CD14-positive monocyte (primary cell): ENCODE measurements at regions not wholly inside any gene's neighbourhood (a gene's known extent, or its start where the extent isn't known, plus 50 kb on each side); places are given as distances from the start of the nearest gene placed in this dataset.

ENCODE experiments used
- DNase-seq, 3 donors: peaks; one replicate each; pipeline ENCODE4 v3.0.0-alpha.2; 2011 to 2022
- H2AFZ ChIP-seq: 2 replicates; pipeline ENCODE4 v1.6.0; 2012; ENCODE audit warnings: mild to moderate bottlenecking, low read depth, low read length, inconsistent platforms; ENCODE audit not compliant: insufficient read depth, poor library complexity, severe bottlenecking
- H3K27ac ChIP-seq, 2 donors: 1 replicate in 1 of 2; 2 replicates in 1 of 2; pipeline ENCODE4 v1.5.1; 2012 to 2013; ENCODE audit warnings: low read length in 2 of 2, control low read depth in 1 of 2, inconsistent platforms in 1 of 2, low read depth in 1 of 2, mild to moderate bottlenecking in 1 of 2
- H3K27me3 ChIP-seq, 2 donors: one replicate each; pipeline versions ENCODE4 v1.6.0 to v1.6.1; 2011 to 2013; ENCODE audit warnings: low read length in 2 of 2; ENCODE audit not compliant: control insufficient read depth in 2 of 2, insufficient read depth in 2 of 2
- H3K36me3 ChIP-seq, 2 donors: replicated peaks in 1 of 2; 1 replicate in 1 of 2; 2 replicates in 1 of 2; pipeline versions ENCODE4 v1.5.1 to v1.6.1; 2012 to 2013; ENCODE audit warnings: low read length in 2 of 2, control low read depth in 1 of 2, inconsistent platforms in 1 of 2, mild to moderate bottlenecking in 1 of 2; ENCODE audit not compliant: insufficient read depth in 2 of 2, control insufficient read depth in 1 of 2
- H3K4me1 ChIP-seq, 2 donors: 1 replicate in 1 of 2; 2 replicates in 1 of 2; pipeline versions ENCODE4 v1.5.1 to v1.6.1; 2012 to 2013; ENCODE audit warnings: low read length in 2 of 2, control low read depth in 1 of 2, inconsistent platforms in 1 of 2, mild to moderate bottlenecking in 1 of 2, moderate library complexity in 1 of 2; ENCODE audit not compliant: insufficient read depth in 2 of 2, control insufficient read depth in 1 of 2
- H3K4me2 ChIP-seq: replicated peaks from 2 replicates; pipeline ENCODE3; 2012; ENCODE audit warnings: low read length, moderate library complexity, mild to moderate bottlenecking; ENCODE audit not compliant: poor library complexity, severe bottlenecking; ENCODE audit errors: extremely low read depth
- H3K4me3 ChIP-seq, 3 experiments: fragments of 200-600 bp in 1 of 3; sonication (generic) in 1 of 3; replicated peaks in 1 of 3; 1 replicate in 2 of 3; 2 replicates in 1 of 3; pipeline ENCODE4 v1.5.1; 2011 to 2013; ENCODE audit warnings: low read length in 3 of 3, mild to moderate bottlenecking in 3 of 3, control low read depth in 2 of 3, low read depth in 2 of 3, inconsistent platforms in 1 of 3, moderate library complexity in 1 of 3
- H3K79me2 ChIP-seq: 2 replicates; pipeline ENCODE4 v1.6.0; 2012; ENCODE audit warnings: mild to moderate bottlenecking, control low read depth, inconsistent platforms, low read length, moderate library complexity; ENCODE audit not compliant: insufficient read depth
- H3K9ac ChIP-seq: 2 replicates; pipeline ENCODE4 v1.6.0; 2017; ENCODE audit warnings: low read length, mild to moderate bottlenecking; ENCODE audit not compliant: insufficient read depth, poor library complexity, severe bottlenecking
- H3K9me3 ChIP-seq, 2 donors: replicated peaks in 1 of 2; 1 replicate in 1 of 2; 2 replicates in 1 of 2; pipeline versions ENCODE4 v1.5.1 to v1.6.1; 2012 to 2013; ENCODE audit warnings: low read length in 2 of 2, control low read depth in 1 of 2; ENCODE audit not compliant: control insufficient read depth in 1 of 2, insufficient read depth in 1 of 2
- H4K20me1 ChIP-seq: 2 replicates; pipeline ENCODE4 v1.6.0; 2012; ENCODE audit warnings: mild to moderate bottlenecking, low read length, control low read depth, moderate library complexity; ENCODE audit not compliant: insufficient read depth
- H3K27ac Mint-ChIP-seq, 7 donors: one replicate each; pipeline ENCODE4 v1.8.0; 2020; ENCODE audit warnings: mild to moderate bottlenecking in 7 of 7, mixed read lengths in 7 of 7, moderate library complexity in 6 of 7, inconsistent platforms in 2 of 7
- H3K27me3 Mint-ChIP-seq, 3 donors: one replicate each; pipeline ENCODE4 v1.8.0; 2021 to 2022; ENCODE audit warnings: low read depth in 3 of 3, mild to moderate bottlenecking in 3 of 3, mixed read lengths in 3 of 3, moderate library complexity in 3 of 3, inconsistent platforms in 1 of 3
- H3K36me3 Mint-ChIP-seq, 2 donors: one replicate each; pipeline ENCODE4 v1.8.0; 2020; ENCODE audit warnings: mixed read lengths in 2 of 2, inconsistent platforms in 1 of 2, mild to moderate bottlenecking in 1 of 2
- H3K4me1 Mint-ChIP-seq: one replicate; pipeline ENCODE4 v1.8.0; 2020; ENCODE audit warnings: mild to moderate bottlenecking, mixed read lengths
- H3K4me3 Mint-ChIP-seq, 2 donors: one replicate each; pipeline ENCODE4 v1.8.0; 2020; ENCODE audit warnings: mild to moderate bottlenecking in 2 of 2, mixed read lengths in 2 of 2, moderate library complexity in 1 of 2
- H3K9me3 Mint-ChIP-seq, 7 donors: one replicate each; pipeline ENCODE4 v1.8.0; 2020 to 2022; ENCODE audit warnings: mixed read lengths in 7 of 7, mild to moderate bottlenecking in 6 of 7, moderate library complexity in 6 of 7, inconsistent platforms in 2 of 7
- WGBS: methylation state at CpG from one replicate; pipeline ENCODE4 v1.1.5; 2013; ENCODE audit warnings: missing lambda C conversion rate; ENCODE audit not compliant: insufficient coverage; 5-methylcytosine and 5-hydroxymethylcytosine counted together
- intact Hi-C, 2 donors: fragments of 100-400 bp; cut with micrococcal nuclease; formaldehyde crosslinking; loops; one replicate each; pipeline versions ENCODE4 v1.15.0 to v1.15.1; 2023
- TF ChIP-seq, protein P1 (sequence below): fragments of 200-600 bp; IDR thresholded peaks from one replicate; pipeline ENCODE4 v1.8.0; 2022; ENCODE audit warnings: antibody characterized with exemption, mild to moderate bottlenecking

DNA sequence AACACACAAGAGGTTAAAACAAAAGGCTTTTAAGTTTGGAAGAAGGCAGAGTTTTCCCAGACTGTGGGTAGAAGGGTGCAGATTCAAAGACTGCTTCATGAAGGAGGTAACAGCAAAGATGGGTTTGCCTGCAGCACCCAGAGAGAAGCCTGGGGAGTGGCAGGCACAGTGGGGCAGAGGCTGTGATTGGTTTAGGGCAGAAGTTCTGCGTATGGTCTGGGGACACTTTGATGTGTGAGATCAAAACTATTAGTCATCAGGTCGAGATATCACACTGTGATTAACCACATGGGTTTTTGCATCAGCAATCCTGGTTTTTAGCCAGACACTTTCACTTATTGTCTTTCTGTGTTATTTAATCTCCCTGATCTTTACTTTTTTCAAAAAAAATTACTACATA, 188.8 kb upstream of the GLRA1 start:
- Mint-ChIP-seq H3K36me3 (no peaks in the 10 kb centered on the region), H3K4me3 (no peak overlapping the region), H3K27ac (no peak overlapping the region), H3K9me3 (peaks cover 0 to 16% (median 2%) of the 10 kb centered on the region in 7 donors), H3K27me3 (peaks cover 0 to 4% (median 3%) of the 10 kb centered on the region in 3 donors), H3K4me1 (no peaks in the 10 kb centered on the region)
- no peaks in the 10 kb centered on the region for H4K20me1 ChIP-seq
- H2AFZ ChIP-seq = no peak overlapping the region
- H3K9me3 ChIP-seq = no peaks in the 10 kb centered on the region
- H3K79me2 ChIP-seq = no peaks in the 10 kb centered on the region
- no peaks in the 10 kb centered on the region for H3K27me3 ChIP-seq
- WGBS = no CpG with 5 or more reads among the region's 2 CpGs
- no peak overlapping the region for H3K4me3 ChIP-seq
- no peak for DNase-seq
- no peaks in the 10 kb centered on the region for H3K4me1 ChIP-seq
- no peak overlapping the region for H3K4me2 ChIP-seq
- intact Hi-C loops = no loop called here
- H3K27ac ChIP-seq = no peak overlapping the region
- H3K36me3 ChIP-seq = no peaks in the 10 kb centered on the region
- TF ChIP-seq, protein P1, sequence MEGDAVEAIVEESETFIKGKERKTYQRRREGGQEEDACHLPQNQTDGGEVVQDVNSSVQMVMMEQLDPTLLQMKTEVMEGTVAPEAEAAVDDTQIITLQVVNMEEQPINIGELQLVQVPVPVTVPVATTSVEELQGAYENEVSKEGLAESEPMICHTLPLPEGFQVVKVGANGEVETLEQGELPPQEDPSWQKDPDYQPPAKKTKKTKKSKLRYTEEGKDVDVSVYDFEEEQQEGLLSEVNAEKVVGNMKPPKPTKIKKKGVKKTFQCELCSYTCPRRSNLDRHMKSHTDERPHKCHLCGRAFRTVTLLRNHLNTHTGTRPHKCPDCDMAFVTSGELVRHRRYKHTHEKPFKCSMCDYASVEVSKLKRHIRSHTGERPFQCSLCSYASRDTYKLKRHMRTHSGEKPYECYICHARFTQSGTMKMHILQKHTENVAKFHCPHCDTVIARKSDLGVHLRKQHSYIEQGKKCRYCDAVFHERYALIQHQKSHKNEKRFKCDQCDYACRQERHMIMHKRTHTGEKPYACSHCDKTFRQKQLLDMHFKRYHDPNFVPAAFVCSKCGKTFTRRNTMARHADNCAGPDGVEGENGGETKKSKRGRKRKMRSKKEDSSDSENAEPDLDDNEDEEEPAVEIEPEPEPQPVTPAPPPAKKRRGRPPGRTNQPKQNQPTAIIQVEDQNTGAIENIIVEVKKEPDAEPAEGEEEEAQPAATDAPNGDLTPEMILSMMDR = no peak
- H3K9ac ChIP-seq = no peak overlapping the region

DNA sequence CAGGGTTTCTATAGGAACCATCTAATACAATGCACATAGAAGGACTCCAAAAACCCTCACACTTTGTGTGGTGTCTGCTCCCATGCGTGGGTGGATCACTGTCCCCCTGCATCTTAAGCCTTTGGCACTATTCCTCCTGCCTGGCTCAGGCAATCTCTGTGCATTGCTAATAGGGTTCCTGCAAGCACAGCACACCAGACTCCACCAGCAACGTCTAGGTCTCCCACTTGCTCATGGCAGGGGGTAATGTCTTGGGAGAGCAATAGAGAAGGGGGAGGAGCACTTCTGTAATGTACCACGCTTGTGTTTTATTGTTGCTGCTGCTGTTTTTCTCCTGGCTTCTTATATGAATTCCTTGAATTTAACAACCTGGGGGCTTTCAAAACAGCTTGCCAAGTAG, 182.6 kb upstream of the GLRA1 start:
- H3K9me3 ChIP-seq = peaks cover 0 to 3% of the 10 kb centered on the region in 2 donors
- peaks cover 0 to 1% (median 0%) of the 10 kb centered on the region in 3 donors for H3K27me3 Mint-ChIP-seq
- no peak overlapping the region for H2AFZ ChIP-seq
- H3K27ac Mint-ChIP-seq = no peak overlapping the region
- intact Hi-C loops = no loop called here
- H3K27me3 ChIP-seq = no peaks in the 10 kb centered on the region
- no peak overlapping the region for H3K27ac ChIP-seq
- no peak overlapping the region for H3K4me3 ChIP-seq
- TF ChIP-seq, protein P1 = no peak
- WGBS = 40% methylated on average over 1 of the region's 3 CpGs
- H3K79me2 ChIP-seq = no peaks in the 10 kb centered on the region
- H3K4me2 ChIP-seq = no peak overlapping the region
- H4K20me1 ChIP-seq = no peaks in the 10 kb centered on the region
- H3K9ac ChIP-seq = no peak overlapping the region
- no peak overlapping the region for H3K4me3 Mint-ChIP-seq
- H3K36me3 ChIP-seq = no peaks in the 10 kb centered on the region
- no peak for DNase-seq
- no peaks in the 10 kb centered on the region for H3K36me3 Mint-ChIP-seq
- H3K9me3 Mint-ChIP-seq = peaks cover 0 to 7% (median 2%) of the 10 kb centered on the region in 7 donors
- H3K4me1 ChIP-seq = no peaks in the 10 kb centered on the region
- H3K4me1 Mint-ChIP-seq = no peaks in the 10 kb centered on the region
